BLaER1 (cell line): ENCODE measurements at regions not wholly inside any gene's neighbourhood (a gene's known extent, or its start where the extent isn't known, plus 50 kb on each side); places are given as distances from the start of the nearest gene placed in this dataset.

Source experiments
- H3K27ac ChIP-seq: shearing (Covaris generic); formaldehyde crosslinking; 2 replicates; pipeline ENCODE4 v1.8.1; 2022
- H3K27me3 ChIP-seq: shearing (Covaris generic); formaldehyde crosslinking; 2 replicates; pipeline ENCODE4 v1.8.1; 2022
- H3K36me3 ChIP-seq: shearing (Covaris generic); formaldehyde crosslinking; 2 replicates; pipeline ENCODE4 v1.8.1; 2022
- H3K4me1 ChIP-seq: shearing (Covaris generic); formaldehyde crosslinking; 2 replicates; pipeline ENCODE4 v1.8.1; 2022
- H3K4me2 ChIP-seq: shearing (Covaris generic); formaldehyde crosslinking; 2 replicates; pipeline ENCODE4 v1.8.1; 2022
- H3K4me3 ChIP-seq: shearing (Covaris generic); formaldehyde crosslinking; 2 replicates; pipeline ENCODE4 v1.8.1; 2022
- H3K9ac ChIP-seq: shearing (Covaris generic); formaldehyde crosslinking; 2 replicates; pipeline ENCODE4 v1.8.1; 2022
- H3K9me3 ChIP-seq: shearing (Covaris generic); formaldehyde crosslinking; 2 replicates; pipeline ENCODE4 v1.8.1; 2022
- H4K20me1 ChIP-seq: shearing (Covaris generic); formaldehyde crosslinking; 2 replicates; pipeline ENCODE4 v1.8.1; 2022
- Cebpa-rat ChIP-seq: shearing (Covaris generic); IDR thresholded peaks from 2 replicates; pipeline ENCODE4 v1.8.1; 2022

DNA sequence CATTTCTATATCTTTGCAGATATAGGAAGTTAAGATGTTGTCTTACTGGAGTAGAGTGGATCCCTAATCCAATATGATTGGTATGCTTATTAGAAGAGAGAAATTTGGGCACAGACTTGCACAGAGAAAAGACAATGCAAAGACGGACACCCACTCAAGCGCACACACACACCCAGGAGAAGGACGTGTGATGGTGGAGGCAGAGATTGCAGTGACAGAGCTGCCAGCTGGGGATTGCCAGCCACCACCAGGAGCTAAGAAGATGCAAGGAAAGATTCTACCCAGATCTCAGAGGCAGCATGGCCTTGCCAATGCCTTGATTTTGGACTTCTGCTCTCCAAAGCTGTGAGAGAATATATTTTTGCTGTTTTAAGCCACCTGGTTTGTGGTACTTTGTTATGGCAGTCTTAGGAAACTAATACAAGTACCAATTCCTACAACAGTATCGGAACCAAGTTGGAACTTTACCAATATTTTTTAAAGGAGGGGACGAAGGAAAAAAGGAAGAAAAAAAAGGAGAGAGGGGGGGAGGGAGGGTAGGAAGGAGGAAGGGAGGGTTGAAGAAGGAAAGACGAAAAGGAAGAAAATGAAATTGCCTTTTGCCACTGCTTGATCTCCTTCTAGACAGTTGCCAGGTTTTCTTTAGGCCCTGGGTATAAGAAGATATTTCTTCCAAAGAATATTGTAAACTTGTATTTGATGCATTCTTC, 334.0 kb downstream of the BUD13 start:
- Histone ChIP-seq H3K4me3 (no peak overlapping the region), H3K27me3 (no peaks in the 10 kb centered on the region), H3K4me1 (peaks cover 15% of the 10 kb centered on the region; the same call in 1 of the 2 replicates), H3K36me3 (no peaks in the 10 kb centered on the region), H4K20me1 (no peaks in the 10 kb centered on the region), H3K4me2 (peak overlapping the region; percentile 52), H3K9ac (no peak overlapping the region), H3K27ac (no peak overlapping the region), H3K9me3 (peaks cover 36% of the 10 kb centered on the region)
- TF ChIP-seq Cebpa-rat, result no peak

GRCh38 chr11:116434986-116435385, 337.8 kb downstream of the BUD13 start:
- Histone ChIP-seq H3K27me3 (no peaks in the 10 kb centered on the region), H3K9ac (no peak overlapping the region), H3K4me1 (peaks cover 15% of the 10 kb centered on the region; the same call in 1 of the 2 replicates), H3K9me3 (peaks cover 4% of the 10 kb centered on the region), H3K27ac (no peak overlapping the region), H3K36me3 (no peaks in the 10 kb centered on the region), H4K20me1 (no peaks in the 10 kb centered on the region), H3K4me3 (no peak overlapping the region), H3K4me2 (no peak overlapping the region)
- no peak for TF ChIP-seq Cebpa-rat

GRCh38 chr11:116432301-116432700, 340.5 kb downstream of the BUD13 start:
- no peak for TF ChIP-seq Cebpa-rat
- Histone ChIP-seq H4K20me1 (no peaks in the 10 kb centered on the region), H3K4me2 (no peak overlapping the region), H3K36me3 (no peaks in the 10 kb centered on the region), H3K27me3 (no peaks in the 10 kb centered on the region), H3K27ac (no peak overlapping the region), H3K9ac (no peak overlapping the region), H3K4me1 (no peaks in the 10 kb centered on the region), H3K9me3 (no peaks in the 10 kb centered on the region), H3K4me3 (no peak overlapping the region)

DNA sequence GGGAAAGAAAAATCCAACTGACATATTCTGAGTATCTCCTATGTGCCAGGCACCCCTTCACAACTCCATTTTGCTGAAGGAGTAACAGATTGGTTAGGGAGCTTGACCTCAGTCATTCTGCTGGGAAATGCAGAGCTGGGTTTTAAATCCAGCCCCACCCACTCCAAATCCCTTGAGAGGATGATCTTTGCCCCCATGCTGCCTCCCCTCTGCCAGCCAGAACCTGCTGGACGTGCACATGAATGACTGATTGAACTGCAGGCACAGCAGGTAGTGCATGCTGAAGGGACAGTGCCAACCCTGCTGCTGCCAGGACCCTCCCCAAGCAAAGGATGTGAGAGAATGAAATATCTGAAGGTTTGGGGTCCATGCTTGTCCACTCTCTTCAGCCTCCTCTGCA, 340.9 kb downstream of the BUD13 start:
- Histone ChIP-seq H4K20me1 (no peaks in the 10 kb centered on the region), H3K9me3 (no peaks in the 10 kb centered on the region)

DNA sequence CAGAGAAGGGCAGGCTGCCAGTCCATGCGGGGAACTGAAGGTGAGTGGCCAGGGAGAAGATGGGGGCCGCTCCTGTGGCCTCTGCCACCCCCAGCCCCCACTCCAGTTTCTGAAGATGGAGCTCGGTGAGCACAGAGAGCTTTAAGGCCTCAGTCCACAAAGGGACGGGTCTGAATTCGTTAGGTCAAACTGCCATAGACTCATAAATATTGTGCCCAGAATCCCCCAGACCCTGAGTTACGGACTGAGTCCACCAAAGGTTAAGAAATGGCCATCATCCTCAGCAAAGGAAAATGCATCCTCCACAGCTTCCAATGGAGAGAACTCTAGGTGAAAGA, 344.2 kb downstream of the BUD13 start:
- H3K4me1 ChIP-seq, result no peaks in the 10 kb centered on the region
- no peaks in the 10 kb centered on the region for H4K20me1 ChIP-seq
- no peaks in the 10 kb centered on the region for H3K9me3 ChIP-seq
- H3K4me3 ChIP-seq, result no peak overlapping the region
- H3K4me2 ChIP-seq, result no peak overlapping the region
- H3K36me3 ChIP-seq, result no peaks in the 10 kb centered on the region
- H3K27ac ChIP-seq, result no peak overlapping the region
- TF ChIP-seq Cebpa-rat, result no peak
- no peak overlapping the region for H3K9ac ChIP-seq
- H3K27me3 ChIP-seq, result no peaks in the 10 kb centered on the region

More for the DNA sequence above, 340.9 kb downstream of the BUD13 start:
- Histone ChIP-seq H3K9ac (no peak overlapping the region), H3K36me3 (no peaks in the 10 kb centered on the region), H3K4me3 (no peak overlapping the region), H3K27me3 (no peaks in the 10 kb centered on the region), H3K4me2 (no peak overlapping the region), H3K27ac (no peak overlapping the region), H3K4me1 (no peaks in the 10 kb centered on the region)
- no peak for TF ChIP-seq Cebpa-rat

DNA sequence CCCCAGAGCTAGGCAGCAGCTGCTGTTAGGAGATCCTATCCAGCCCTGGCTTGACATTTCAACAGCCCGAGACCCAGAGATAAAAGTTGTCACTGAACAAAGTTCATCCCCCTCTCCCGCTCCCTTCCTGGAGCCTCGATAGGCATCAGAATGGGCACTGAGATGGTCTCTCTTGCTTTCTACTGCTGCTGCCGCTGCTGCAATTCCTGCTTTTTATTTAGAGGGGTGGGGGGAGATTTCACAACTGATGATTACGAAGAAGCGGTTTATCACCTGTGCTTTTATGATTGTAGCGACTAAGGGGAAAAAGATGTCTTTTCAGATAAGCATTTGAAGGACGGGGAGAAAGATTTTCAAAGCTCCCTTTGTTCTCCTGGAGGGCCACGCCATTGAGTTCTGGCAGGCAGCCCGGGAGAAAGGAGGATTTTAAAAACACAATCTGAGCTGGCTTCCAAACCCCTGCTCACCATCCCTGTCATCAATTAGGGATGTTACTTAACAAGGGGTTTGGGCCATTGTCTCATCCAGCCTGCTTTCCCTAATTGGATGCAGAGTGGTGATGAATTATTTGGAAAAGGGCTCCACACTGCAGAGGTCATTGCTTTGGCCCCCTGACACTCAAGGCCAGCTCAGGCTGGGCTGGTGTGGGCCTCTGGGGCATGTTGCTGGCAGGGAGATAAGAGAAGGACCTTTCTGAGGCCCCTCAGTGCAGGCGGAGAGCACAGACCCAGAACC, 344.7 kb downstream of the BUD13 start:
- no peak overlapping the region for H3K27ac ChIP-seq
- H3K4me3 ChIP-seq, result no peak overlapping the region
- H3K9ac ChIP-seq, result no peak overlapping the region
- H3K4me2 ChIP-seq, result no peak overlapping the region
- no peaks in the 10 kb centered on the region for H3K9me3 ChIP-seq
- no peaks in the 10 kb centered on the region for H3K4me1 ChIP-seq
- no peaks in the 10 kb centered on the region for H4K20me1 ChIP-seq
- no peaks in the 10 kb centered on the region for H3K27me3 ChIP-seq
- TF ChIP-seq Cebpa-rat, result no peak
- H3K36me3 ChIP-seq, result no peaks in the 10 kb centered on the region

GRCh38 chr11:116427337-116427902, 345.4 kb downstream of the BUD13 start:
- Histone ChIP-seq H3K4me1 (no peaks in the 10 kb centered on the region), H3K27me3 (no peaks in the 10 kb centered on the region), H4K20me1 (no peaks in the 10 kb centered on the region), H3K9me3 (no peaks in the 10 kb centered on the region), H3K9ac (no peak overlapping the region), H3K4me3 (no peak overlapping the region), H3K27ac (no peak overlapping the region), H3K4me2 (no peak overlapping the region), H3K36me3 (no peaks in the 10 kb centered on the region)
- no peak for TF ChIP-seq Cebpa-rat

DNA sequence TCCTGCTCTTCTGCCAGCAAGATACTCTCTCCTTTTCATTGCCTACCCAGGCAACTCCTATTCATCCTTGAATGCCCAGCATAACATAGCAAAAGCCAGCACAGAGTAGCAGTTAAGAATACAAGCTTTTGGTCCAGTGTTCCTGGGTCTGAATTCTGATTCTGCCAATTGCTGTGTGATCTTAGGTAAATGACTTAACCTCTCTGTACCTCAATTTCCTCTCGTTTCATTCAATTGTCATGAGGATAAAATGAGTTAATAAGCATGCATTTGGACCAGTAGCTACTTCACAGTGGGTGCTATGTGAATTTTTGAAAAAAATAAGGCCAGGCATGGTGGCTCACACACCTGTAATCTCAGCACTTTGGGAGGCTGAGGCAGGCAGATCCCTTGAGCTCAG, 346.0 kb downstream of the BUD13 start:
- Histone ChIP-seq H3K4me2 (no peak overlapping the region), H3K9ac (no peak overlapping the region), H3K9me3 (no peaks in the 10 kb centered on the region), H3K36me3 (no peaks in the 10 kb centered on the region), H4K20me1 (no peaks in the 10 kb centered on the region), H3K4me1 (peaks cover 6% of the 10 kb centered on the region), H3K27ac (no peak overlapping the region), H3K27me3 (no peaks in the 10 kb centered on the region), H3K4me3 (no peak overlapping the region)
- no peak for TF ChIP-seq Cebpa-rat

DNA sequence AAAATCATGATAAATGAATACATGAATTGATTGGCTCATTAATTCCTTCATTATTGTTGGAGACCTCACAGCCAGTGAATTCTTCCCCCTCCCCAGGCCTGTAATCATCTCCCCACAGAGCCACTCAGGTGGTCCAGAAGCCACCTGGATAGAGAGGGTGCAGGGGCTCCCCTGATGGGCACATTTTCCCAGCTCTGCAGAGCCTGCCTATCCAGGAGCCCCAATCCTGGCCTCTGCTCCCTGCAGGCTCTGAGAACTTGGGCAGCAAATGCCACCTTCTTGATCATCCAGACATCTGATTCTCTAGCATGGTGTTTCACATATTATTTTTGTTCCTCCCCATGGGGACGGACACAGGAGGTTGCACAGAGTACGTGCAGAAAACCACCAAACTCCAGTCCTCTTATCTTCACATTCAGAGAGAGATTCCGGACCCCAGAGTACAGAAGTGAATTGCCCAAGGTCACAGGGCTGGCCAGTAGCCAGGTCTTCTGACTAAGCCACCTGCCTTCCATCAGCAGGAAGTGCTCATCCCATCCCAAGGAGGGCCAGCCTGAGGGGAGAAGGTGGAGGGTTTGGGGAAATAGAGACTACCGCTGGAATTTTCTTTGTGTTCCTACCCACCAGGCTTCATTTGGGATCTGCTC, 348.0 kb downstream of the BUD13 start:
- no peaks in the 10 kb centered on the region for H3K9me3 ChIP-seq
- H3K9ac ChIP-seq, result no peak overlapping the region
- no peak overlapping the region for H3K27ac ChIP-seq
- peaks cover 13% of the 10 kb centered on the region for H3K4me1 ChIP-seq
- no peak for TF ChIP-seq Cebpa-rat
- H3K4me2 ChIP-seq, result no peak overlapping the region
- no peak overlapping the region for H3K4me3 ChIP-seq
- H4K20me1 ChIP-seq, result no peaks in the 10 kb centered on the region
- no peaks in the 10 kb centered on the region for H3K36me3 ChIP-seq
- H3K27me3 ChIP-seq, result no peaks in the 10 kb centered on the region

- H3K4me2 ChIP-seq, result no peak overlapping the region
- H3K9me3 ChIP-seq, result no peaks in the 10 kb centered on the region
- no peak for TF ChIP-seq Cebpa-rat
Measured at GRCh38 chr11:116422956-116423600, 349.7 kb downstream of the BUD13 start.

More at GRCh38 chr11:116422956-116423600, 349.7 kb downstream of the BUD13 start:
- no peak overlapping the region for H3K9ac ChIP-seq
- H3K27ac ChIP-seq, result no peak overlapping the region
- no peak overlapping the region for H3K4me3 ChIP-seq
- H4K20me1 ChIP-seq, result no peaks in the 10 kb centered on the region
- H3K27me3 ChIP-seq, result no peaks in the 10 kb centered on the region
- H3K36me3 ChIP-seq, result no peaks in the 10 kb centered on the region
- H3K4me1 ChIP-seq, result peaks cover 13% of the 10 kb centered on the region
